ENCODE measurements at regions not wholly inside any gene's neighbourhood (a gene's known extent, or its start where the extent isn't known, plus 50 kb on each side); places are given as distances from the start of the nearest gene placed in this dataset.

DNA sequence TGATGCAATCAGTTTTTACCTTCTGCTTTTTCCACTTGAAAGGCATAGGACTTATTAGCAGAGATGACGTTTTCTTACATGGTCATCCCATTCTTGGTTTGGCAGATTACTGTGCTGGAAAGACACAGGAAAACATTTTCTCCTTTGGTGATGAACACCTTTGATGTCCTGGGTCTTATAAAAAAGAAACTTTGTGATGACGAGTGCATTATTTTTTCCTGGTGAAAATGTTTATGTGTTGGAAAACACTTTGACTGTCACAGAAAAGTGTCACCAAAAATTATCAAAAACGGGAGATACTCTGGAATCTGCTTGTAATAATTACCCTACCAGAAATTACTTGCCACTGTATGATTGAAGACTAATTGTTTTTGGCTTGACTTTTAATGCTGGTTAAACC is 2020.9 kb downstream of the MAT2B start:
- TF ChIP-seq, protein P1, sequence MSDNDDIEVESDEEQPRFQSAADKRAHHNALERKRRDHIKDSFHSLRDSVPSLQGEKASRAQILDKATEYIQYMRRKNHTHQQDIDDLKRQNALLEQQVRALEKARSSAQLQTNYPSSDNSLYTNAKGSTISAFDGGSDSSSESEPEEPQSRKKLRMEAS (IDR thresholded peaks at IDR 0.05; ENCODE audit: low read depth, low read length), result no peak
- TF ChIP-seq, protein P2, sequence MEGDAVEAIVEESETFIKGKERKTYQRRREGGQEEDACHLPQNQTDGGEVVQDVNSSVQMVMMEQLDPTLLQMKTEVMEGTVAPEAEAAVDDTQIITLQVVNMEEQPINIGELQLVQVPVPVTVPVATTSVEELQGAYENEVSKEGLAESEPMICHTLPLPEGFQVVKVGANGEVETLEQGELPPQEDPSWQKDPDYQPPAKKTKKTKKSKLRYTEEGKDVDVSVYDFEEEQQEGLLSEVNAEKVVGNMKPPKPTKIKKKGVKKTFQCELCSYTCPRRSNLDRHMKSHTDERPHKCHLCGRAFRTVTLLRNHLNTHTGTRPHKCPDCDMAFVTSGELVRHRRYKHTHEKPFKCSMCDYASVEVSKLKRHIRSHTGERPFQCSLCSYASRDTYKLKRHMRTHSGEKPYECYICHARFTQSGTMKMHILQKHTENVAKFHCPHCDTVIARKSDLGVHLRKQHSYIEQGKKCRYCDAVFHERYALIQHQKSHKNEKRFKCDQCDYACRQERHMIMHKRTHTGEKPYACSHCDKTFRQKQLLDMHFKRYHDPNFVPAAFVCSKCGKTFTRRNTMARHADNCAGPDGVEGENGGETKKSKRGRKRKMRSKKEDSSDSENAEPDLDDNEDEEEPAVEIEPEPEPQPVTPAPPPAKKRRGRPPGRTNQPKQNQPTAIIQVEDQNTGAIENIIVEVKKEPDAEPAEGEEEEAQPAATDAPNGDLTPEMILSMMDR (IDR thresholded peaks at IDR 0.05; ENCODE audit: low read depth, low read length), result no peak
- TF ChIP-seq MYC (IDR thresholded peaks at IDR 0.05; ENCODE audit: low read depth, low read length), result no peak
- TF ChIP-seq POLR2A (IDR thresholded peaks at IDR 0.05; ENCODE audit: extremely low read depth, insufficient read length), result no peak
- H3K4me3 ChIP-seq (ENCODE audit: low read depth, low read length), result no peak overlapping the region

DNA sequence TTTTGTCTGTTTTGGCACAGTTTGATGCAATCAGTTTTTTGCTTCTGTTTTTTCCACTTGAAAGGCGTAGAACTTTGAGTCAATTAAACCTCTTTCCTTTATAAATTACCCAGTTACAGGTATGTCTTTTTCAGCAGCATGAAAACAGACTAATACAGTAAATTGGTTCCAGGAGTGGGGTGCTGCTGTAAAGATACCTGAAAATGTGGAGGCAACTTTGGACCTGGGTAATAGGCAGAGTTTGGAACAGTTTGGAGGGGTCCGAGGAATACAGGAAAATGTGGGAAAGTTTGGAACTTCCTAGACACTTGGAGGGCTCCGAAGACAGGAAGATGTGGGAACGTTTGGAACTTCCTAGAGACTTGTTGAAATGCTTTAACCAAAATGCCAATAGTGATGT is 2022.2 kb downstream of the MAT2B start:
- H3K4me3 ChIP-seq (ENCODE audit: low read depth, low read length), result no peak overlapping the region
- TF ChIP-seq, protein P1 (IDR thresholded peaks at IDR 0.05; ENCODE audit: low read depth, low read length), result no peak
- TF ChIP-seq POLR2A (IDR thresholded peaks at IDR 0.05; ENCODE audit: extremely low read depth, insufficient read length) (no peak), MYC (IDR thresholded peaks at IDR 0.05; ENCODE audit: low read depth, low read length) (no peak)
- TF ChIP-seq, protein P2 (IDR thresholded peaks at IDR 0.05; ENCODE audit: low read depth, low read length), result no peak
- no peak for DNase-seq (ENCODE audit: low read depth)

More for the DNA sequence above, 2020.9 kb downstream of the MAT2B start:
- no peak for DNase-seq (ENCODE audit: low read depth)

DNA sequence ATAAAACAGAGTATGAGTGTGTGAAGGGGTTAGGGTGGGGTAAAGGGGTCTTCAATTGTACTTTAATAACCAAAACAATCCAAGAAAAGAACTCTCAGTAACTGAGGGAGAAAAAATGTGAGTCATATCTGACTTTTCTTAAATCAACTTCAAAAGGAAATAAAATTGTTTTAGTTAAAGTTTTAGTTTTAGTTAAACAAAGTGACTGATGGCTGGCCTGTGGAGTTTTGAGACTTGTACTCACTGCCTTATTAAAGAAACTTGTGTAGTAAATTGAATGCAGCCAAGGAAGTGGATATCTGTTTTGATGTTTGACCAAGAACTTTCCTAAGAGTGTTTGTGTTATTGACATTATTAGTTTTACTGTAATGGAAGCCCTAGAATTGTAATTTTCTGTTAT is 2032.6 kb downstream of the MAT2B start:
- no peak for TF ChIP-seq MYC (IDR thresholded peaks at IDR 0.05; ENCODE audit: low read depth, low read length)
- TF ChIP-seq, protein P2 (IDR thresholded peaks at IDR 0.05; ENCODE audit: low read depth, low read length), result no peak
- no peak for TF ChIP-seq POLR2A (IDR thresholded peaks at IDR 0.05; ENCODE audit: extremely low read depth, insufficient read length)
- TF ChIP-seq, protein P1 (IDR thresholded peaks at IDR 0.05; ENCODE audit: low read depth, low read length), result no peak
- no peak overlapping the region for H3K4me3 ChIP-seq (ENCODE audit: low read depth, low read length)
- no peak for DNase-seq (ENCODE audit: low read depth)

DNA sequence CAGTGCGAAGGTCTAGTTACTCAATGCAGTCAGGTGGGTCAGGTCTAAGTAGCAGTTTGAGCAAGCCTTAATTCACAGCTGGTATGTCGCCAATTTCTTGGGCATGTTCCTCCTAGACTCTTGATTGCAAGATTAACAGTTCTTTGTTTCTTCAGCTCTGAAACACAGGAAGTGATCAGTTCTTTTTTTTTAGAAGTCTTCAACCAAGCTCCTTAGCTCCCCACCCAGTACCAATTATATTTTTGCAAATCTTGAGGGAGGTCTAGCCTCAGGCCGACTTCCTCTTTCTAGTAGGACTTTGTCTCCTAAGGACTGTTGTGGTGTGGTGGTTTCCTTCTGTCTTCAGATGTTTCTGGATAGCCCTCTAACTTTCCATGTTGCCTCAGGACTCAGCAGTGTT is 2054.2 kb downstream of the MAT2B start:
- DNase-seq (ENCODE audit: low read depth), result peak; percentile 93
- TF ChIP-seq, protein P2 (IDR thresholded peaks at IDR 0.05; ENCODE audit: low read depth, low read length), result no peak
- 0 out of 2 replicates have a peak, but pooled peaks have one; percentile 6 for TF ChIP-seq MYC (IDR thresholded peaks at IDR 0.05; ENCODE audit: low read depth, low read length)
- no peak overlapping the region for H3K4me3 ChIP-seq (ENCODE audit: low read depth, low read length)

DNA sequence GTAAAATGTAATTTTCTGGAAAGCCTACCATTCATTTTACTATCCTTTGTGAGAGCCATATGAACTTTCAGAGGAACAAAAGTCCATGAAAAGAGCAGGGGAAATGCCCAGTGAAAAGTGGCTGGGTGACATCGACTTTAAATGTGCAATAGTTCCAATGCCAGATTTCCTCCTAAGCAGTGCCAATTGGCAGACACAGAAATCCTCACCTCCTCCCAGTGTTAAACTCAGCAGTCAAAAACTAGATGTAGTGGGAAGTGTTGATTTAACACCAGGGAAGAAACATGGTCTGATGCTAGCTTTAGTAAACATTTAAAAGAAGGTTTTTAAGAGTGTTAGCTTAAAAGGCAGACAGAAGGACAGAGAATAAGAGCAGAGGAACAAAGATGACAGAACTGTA is 2055.2 kb downstream of the MAT2B start:
- TF ChIP-seq POLR2A (IDR thresholded peaks at IDR 0.05; ENCODE audit: extremely low read depth, insufficient read length), result no peak
- TF ChIP-seq, protein P2 (IDR thresholded peaks at IDR 0.05; ENCODE audit: low read depth, low read length), result no peak
- TF ChIP-seq, protein P1 (IDR thresholded peaks at IDR 0.05; ENCODE audit: low read depth, low read length), result no peak
- no peak for TF ChIP-seq MYC (IDR thresholded peaks at IDR 0.05; ENCODE audit: low read depth, low read length)
- H3K4me3 ChIP-seq (ENCODE audit: low read depth, low read length), result no peak overlapping the region
- no peak for DNase-seq (ENCODE audit: low read depth)

DNA sequence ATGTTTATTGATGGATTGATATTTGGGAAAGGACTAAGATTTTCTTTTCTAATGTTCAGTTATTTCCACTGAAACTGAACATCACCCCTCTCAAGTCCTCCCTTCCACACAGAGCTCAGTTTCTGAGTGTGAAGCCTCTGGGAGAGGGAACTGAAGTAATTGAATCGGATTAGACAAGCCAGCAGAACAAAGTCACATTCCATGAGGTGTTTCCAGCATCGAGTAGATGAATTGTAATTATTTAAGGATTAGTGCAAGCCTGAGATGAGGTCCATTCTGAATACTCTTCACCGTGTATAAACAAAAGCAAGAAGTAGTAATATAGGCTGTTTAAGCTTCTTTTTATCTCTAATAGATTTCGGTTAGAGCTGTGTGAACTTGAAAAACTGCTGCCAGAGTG is 2060.5 kb downstream of the MAT2B start:
- TF ChIP-seq POLR2A (IDR thresholded peaks at IDR 0.05; ENCODE audit: extremely low read depth, insufficient read length) (no peak), MYC (IDR thresholded peaks at IDR 0.05; ENCODE audit: low read depth, low read length) (no peak)
- TF ChIP-seq, protein P1 (IDR thresholded peaks at IDR 0.05; ENCODE audit: low read depth, low read length), result no peak
- TF ChIP-seq, protein P2 (IDR thresholded peaks at IDR 0.05; ENCODE audit: low read depth, low read length), result no peak
- H3K4me3 ChIP-seq (ENCODE audit: low read depth, low read length), result no peak overlapping the region
- no peak for DNase-seq (ENCODE audit: low read depth)

Data from NB4 (cell line).